ENCODE measurements at regions not wholly inside any gene's neighbourhood (a gene's known extent, or its start where the extent isn't known, plus 50 kb on each side); places are given as distances from the start of the nearest gene placed in this dataset.

DNA sequence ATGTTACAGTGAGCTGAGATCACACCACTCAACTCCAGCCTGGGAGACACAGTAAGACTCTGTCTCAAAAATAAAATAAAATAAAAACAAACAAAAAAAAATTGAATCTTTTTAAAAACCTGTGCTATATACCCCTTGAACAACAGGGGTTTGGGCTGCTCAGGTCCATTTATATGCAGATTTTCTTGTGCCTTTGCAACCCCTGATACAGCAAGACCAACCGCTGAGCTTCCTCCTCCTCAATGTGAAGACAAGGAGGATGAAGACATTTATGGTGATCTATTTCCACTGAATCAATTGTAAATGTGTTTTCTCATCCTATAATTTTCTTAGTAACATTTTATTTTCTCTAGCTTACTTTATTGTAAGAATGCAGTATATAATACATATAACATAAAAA is 831.0 kb upstream of the ARPP21 start:
- DNase-seq (ENCODE audit: low spot score in 2 of 2), result no peak
- no peaks in the 10 kb centered on the region for H3K9me3 ChIP-seq
- H3K27ac ChIP-seq, result no peak overlapping the region
- H3K4me1 ChIP-seq, result no peaks in the 10 kb centered on the region
- no peak overlapping the region for H3K4me3 ChIP-seq
- no peaks in the 10 kb centered on the region for H3K36me3 ChIP-seq
- no peak for TF ChIP-seq POLR2A (IDR thresholded peaks at IDR 0.05)
- TF ChIP-seq EP300 (IDR thresholded peaks at IDR 0.05), result no peak
- TF ChIP-seq, protein P1, sequence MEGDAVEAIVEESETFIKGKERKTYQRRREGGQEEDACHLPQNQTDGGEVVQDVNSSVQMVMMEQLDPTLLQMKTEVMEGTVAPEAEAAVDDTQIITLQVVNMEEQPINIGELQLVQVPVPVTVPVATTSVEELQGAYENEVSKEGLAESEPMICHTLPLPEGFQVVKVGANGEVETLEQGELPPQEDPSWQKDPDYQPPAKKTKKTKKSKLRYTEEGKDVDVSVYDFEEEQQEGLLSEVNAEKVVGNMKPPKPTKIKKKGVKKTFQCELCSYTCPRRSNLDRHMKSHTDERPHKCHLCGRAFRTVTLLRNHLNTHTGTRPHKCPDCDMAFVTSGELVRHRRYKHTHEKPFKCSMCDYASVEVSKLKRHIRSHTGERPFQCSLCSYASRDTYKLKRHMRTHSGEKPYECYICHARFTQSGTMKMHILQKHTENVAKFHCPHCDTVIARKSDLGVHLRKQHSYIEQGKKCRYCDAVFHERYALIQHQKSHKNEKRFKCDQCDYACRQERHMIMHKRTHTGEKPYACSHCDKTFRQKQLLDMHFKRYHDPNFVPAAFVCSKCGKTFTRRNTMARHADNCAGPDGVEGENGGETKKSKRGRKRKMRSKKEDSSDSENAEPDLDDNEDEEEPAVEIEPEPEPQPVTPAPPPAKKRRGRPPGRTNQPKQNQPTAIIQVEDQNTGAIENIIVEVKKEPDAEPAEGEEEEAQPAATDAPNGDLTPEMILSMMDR (IDR thresholded peaks at IDR 0.05), result no peak
- WGBS, 2 donors, result 89 to 93% methylated on average over 1 of the region's 1 CpG
- H3K27me3 ChIP-seq, result no peaks in the 10 kb centered on the region

DNA sequence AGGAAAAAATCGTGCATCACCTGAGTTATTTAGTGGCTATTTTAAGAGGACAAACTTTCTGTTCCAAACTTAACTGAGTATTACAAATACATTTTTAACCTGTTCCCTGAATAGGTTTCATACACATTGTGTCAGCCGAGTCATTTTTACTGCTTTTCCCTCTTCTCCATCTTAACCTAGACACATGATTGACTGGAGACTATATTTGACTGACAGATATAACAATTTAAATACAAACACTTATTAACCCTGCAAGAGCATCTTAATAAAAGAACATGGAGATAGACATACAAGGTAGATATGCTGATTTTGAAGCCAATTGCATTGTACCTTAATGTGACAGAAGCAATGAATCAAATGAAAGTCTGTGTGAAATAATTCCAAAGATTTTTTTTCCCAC is 810.5 kb upstream of the ARPP21 start:
- Histone ChIP-seq H3K4me1 (no peaks in the 10 kb centered on the region), H3K4me3 (no peak overlapping the region), H3K9me3 (no peaks in the 10 kb centered on the region), H3K27ac (no peak overlapping the region), H3K27me3 (no peaks in the 10 kb centered on the region), H3K36me3 (no peaks in the 10 kb centered on the region)
- no peak for DNase-seq (ENCODE audit: low spot score in 2 of 2)
- 84 to 89% methylated on average over 2 of the region's 2 CpGs for WGBS, 2 donors
- TF ChIP-seq EP300 (IDR thresholded peaks at IDR 0.05) (no peak), POLR2A (IDR thresholded peaks at IDR 0.05) (no peak)
- TF ChIP-seq, protein P1 (IDR thresholded peaks at IDR 0.05), result no peak

DNA sequence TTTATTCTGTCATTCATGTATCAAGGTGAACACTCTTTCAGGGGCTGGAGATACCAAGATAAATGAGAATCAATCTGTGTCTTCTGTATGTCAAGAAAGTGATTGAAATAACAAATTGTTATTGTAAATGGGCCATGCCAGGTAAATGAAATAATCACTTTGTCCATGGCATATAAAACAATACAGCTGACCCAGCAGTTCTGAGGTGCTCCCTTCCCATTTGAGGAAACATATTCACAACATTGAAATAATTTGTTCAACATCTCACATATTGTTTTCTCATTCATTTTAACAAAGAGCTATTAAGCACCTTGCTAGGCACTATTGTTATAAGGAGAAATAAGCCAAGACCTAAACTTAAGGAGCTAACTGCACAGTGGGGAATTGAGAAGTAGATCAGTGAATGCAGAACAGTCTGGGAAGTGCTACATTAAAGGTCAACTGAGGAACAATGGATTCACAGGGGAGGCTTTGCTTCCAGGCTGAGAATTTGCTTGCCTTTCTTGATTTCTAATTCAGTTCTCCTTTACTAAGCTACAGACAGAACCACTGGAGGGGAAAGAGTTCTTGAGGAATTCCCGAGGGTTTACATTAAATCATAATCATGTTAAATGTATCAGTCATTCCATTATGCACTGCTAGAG is 806.3 kb upstream of the ARPP21 start:
- Histone ChIP-seq H3K27me3 (no peaks in the 10 kb centered on the region), H3K36me3 (no peaks in the 10 kb centered on the region), H3K4me3 (no peak overlapping the region), H3K27ac (no peak overlapping the region), H3K9me3 (no peaks in the 10 kb centered on the region), H3K4me1 (no peaks in the 10 kb centered on the region)
- 38 to 40% methylated on average over 1 of the region's 1 CpG for WGBS, 2 donors
- TF ChIP-seq, protein P1 (IDR thresholded peaks at IDR 0.05), result no peak
- TF ChIP-seq EP300 (IDR thresholded peaks at IDR 0.05), result no peak
- TF ChIP-seq POLR2A (IDR thresholded peaks at IDR 0.05), result no peak
- DNase-seq (ENCODE audit: low spot score in 2 of 2), result no peak

DNA sequence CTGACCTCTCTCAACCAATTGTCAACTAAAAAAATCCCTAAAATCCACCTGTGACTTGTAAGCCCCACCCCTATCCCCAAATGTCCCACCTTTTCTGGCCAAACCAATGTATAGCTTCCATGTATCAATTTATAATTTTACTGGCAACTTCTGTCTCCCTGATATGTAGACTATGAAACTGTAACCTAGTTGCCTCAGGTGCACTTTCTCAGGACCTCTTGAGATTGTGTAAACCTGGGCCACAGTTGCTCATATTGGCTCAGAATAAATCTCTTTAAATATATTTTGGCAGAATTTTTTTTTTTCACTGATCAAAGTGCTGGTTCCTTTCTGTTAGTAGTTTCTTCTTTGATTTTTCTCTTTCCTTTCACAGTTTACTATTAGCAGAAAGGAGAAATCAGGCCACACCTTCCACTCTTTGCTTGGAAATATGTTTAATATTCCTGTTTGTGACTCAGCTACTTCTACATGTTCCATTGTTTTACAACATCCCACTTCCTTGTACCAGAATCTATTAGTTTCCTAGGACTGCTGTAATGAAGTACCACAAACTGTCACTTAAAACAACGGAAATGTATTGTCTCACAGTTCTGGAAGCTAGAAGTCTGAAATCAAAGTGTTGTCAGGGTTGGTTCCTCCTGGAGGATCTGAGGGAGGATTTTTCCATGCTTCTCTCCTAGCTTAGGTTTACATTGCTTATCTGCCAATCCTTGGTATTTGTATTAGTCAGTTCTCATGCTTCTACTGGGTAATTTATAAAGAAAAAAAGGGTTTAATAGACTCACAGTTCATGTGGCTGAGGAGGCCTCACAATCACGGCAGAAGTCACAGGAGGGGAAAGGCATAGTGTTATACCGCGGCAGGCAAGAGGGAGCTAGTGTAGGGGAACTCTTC is 801.2 kb upstream of the ARPP21 start:
- 75 to 83% methylated on average over 4 of the region's 4 CpGs for WGBS, 2 donors
- Histone ChIP-seq H3K36me3 (no peaks in the 10 kb centered on the region), H3K27me3 (no peaks in the 10 kb centered on the region), H3K27ac (no peak overlapping the region), H3K4me3 (no peak overlapping the region), H3K9me3 (no peaks in the 10 kb centered on the region), H3K4me1 (no peaks in the 10 kb centered on the region)
- TF ChIP-seq, protein P1 (IDR thresholded peaks at IDR 0.05), result no peak
- TF ChIP-seq POLR2A (IDR thresholded peaks at IDR 0.05) (no peak), EP300 (IDR thresholded peaks at IDR 0.05) (no peak)
- DNase-seq (ENCODE audit: low spot score in 2 of 2), result no peak

All from tibial nerve (tissue), 4 donors.